A172 (cell line): ENCODE measurements at regions not wholly inside any gene's neighbourhood (a gene's known extent, or its start where the extent isn't known, plus 50 kb on each side); places are given as distances from the start of the nearest gene placed in this dataset.

ENCODE experiments used
- DNase-seq: peaks from one replicate; pipeline ENCODE4 v3.0.0-alpha.2; 2015; ENCODE audit warnings: low spot score

DNA sequence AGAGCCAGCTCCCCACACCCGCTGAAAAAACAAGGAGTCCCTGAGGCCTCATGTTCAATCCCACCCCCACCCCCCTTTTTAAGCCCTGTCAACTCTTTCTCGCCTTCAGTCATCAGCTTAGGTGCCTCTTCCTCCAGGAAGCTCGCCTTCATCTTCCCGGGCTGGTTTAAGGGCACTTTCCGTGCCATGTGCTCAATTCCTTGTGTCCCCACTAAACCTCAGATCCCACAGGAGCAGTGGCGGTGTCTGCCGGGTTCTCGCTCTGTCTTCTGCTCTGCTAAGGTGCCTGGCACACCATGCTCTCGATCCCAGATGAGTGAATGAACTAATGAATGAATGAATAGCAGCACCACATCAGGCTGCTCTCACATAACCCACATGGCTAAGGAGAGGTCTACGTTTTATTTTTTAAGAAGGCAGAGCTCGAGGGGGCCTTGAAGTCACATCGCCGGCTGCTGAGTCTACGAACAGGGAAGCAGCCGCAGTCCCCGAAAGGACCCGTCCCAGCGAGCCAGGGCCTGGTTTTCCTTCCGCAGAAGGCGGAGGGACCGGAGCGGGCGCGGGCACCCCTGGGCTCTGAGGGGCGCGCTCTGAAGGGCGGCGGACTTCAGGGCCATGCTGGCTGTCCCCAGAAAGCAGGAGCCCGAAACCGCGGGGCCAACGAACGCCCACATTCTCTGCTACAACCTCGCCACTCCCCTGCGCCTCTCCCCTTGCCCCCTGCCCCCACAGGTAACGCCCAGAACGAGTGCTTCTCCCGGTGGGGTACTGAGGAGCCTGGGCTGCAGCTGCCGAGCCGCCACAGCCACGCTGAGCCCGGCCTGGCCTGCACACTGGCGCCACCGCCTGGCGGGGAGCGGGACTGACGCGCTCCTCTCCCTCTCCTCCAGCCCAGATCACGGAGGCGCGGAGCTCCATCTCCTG is 73.4 kb upstream of the KCNMA1 start:
- DNase-seq, result peak; percentile 33

DNA sequence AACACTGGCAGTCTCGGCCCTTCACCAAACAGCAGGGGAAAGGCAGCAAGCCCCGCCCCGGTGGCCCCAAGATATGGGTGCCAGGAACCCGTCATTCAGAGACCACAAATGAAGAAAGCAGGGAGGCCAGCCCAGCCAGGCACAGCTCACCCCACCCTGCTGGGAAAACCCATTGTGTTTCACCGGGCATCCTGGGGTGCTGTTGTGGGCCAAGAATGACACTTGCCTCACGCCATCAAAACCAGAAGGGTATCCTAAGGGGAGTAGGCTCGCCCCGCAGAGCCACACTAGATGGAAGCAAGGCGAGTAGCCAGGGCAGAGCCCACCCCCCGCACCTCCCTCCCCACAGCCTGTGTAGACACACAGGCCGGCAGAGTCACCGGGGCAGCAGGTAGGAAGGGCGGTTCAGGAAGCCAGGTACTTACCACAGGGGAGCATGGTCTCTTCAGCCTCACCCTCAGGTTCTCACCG is 72.5 kb upstream of the KCNMA1 start:
- no peak for DNase-seq

DNA sequence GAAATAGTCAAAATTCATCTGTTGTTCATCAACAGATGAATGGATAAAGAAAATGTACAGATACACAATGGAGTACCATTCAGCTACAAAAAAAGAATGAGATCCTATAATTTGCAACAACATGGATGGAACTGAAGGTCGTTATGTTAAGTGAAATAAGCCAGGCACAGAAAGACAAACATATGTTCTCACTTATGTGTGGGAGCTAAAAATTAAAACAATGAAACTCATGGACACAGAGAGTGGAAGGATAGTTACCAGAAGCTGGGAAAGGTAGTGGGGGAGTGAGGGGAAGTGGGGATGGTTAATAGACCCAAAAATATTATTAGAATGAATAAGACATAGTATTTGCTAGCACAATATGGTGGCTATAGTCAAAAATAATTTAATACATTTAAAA is 70.0 kb upstream of the KCNMA1 start:
- DNase-seq, result no peak

DNA sequence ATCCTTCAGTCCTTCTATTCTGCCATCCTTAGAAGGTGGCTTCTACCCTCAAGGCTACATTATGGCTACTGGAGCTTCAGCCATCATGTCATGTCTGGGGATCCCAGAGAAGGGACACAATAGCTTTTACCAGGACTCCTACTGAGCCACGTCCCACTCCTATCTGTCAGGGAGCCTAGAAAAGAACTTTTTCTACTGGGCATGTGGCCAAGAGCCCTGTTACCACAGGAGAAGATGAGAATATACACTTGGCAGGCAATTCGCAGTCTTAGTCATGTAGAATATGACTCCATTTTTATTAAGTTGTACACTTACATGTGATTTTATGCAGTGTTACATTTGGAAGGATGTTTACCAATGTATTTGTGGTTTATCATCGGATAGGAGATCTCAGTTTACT is 64.6 kb upstream of the KCNMA1 start:
- DNase-seq, result peak; percentile 55

DNA sequence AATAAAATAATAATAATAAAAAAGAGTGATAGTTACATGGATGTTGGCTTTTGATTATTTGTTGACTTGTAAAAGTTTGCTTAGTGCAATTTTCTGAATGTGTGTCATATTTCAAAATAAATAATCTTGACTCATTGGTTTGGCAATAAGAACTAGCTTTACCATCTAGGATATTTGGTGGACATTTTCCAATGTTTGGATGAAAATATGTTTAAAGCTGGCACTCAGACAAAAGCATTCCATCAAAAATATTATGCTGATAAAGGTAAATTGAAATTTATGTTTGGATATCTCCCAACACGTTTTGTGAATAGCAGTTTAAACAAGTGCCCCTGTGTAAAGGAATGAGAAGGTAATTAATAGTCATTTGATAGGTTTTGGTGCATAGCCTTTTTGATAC is 62.5 kb upstream of the KCNMA1 start:
- no peak for DNase-seq

DNA sequence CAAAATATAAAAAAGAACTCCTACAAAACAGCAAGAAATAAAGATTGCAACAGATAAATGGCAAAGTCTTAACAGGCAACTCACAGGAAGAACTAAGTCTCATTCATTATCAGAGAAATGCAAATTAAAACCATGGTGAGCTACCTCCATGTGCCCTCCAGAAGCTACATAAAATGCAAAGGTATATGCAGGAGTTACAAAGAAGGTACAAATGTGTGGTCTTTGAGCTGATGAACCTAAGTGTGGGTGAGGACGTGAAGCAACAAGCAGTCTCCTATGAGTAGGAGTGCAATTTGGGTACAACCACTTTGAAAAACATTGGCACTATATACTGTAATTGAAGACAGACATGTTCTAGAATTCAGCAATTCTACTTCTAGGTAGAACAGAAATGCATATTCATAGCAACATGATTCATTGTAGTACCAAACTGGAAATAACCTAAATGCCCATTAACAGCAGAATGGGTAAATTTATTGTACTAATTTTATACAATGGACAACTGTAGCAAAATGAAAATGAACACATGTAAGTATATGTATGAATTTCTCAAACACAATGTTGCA is 61.6 kb upstream of the KCNMA1 start:
- DNase-seq, result no peak

DNA sequence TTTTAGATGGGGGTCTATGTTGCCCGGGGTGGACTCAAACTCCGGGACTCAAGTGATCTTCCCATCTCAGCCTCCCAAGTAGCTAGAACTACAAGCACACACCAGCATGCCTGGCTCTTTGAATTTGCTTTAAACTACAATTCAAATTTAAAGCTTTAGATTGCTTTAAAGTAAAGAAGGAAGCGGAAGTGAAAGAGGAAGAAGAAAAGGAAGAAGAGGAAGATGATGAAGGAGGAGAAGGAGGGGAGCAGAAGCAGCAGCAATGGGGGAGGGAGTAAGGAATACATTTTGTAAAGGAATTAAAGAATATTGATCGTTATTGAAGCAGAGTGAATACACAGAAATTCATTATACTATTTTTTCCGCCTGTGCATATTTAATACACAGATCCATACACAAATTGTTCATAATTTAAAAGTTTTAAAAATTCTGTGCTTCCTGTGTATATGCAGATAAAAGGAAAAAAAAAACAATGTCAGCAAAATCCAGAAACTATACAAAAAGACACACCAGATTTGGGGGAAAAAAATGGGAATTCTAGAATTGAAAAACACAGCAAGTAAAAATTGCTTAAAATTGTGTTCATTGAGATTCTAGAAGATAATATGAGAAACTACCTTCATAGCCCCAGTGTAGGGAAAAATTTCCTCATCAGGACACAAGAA is 60.8 kb upstream of the KCNMA1 start:
- DNase-seq, result no peak

DNA sequence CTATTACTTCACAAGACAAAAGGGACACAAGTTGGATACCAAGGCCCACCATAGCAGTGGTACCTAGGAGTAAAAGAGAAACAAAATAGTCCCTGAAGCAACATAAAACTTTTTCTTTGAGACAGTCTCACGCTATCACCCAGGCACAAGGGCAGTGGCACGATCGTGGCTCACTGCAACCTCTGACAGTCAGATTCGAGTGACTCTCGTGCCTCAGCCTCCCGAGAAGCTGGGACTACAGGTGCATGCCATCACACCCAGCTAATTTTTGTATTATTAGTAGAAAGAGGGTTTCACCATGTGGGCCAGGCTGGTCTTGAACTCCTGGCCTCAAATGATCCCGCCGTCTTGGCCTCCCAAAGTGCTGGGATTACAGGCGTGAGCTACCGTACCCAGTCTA is 59.0 kb upstream of the KCNMA1 start:
- no peak for DNase-seq

DNA sequence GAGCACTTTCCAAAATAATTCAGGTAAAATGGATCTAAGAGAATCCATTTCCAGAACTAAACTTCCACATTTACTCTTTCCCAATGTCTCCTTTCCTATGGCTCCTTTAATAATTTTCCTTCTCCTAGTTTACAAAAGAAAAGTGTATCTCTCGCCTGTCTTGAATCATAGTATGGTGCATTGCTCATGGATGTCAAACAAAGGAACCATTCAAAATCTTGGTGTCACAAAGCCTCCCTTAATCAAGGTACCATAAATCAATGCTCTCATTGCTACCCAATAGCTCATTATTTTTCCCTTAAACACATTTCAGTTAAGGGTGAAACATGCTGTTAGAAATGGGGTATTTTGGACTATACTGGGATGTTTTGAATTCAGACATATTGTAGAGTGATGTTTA is 57.6 kb upstream of the KCNMA1 start:
- DNase-seq, result no peak

DNA sequence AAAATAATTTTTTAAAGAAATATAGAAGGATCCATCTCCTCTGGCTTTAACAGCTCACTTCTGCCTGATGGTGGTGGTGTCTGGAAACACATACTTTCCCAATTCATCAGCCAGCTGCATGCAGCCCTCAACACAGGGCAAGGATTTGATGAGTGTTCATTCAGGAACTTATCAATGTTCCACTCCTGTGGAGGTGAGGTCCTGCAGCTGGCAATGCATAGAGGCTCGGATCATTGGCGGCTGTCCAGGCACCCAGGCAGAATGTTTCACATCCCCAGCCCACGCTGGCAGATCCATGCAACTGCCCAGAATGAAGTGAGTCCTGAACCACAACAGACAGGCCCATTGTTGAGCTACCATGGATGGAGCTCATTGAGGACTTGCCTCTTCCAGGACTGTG is 55.2 kb upstream of the KCNMA1 start:
- DNase-seq, result no peak

DNA sequence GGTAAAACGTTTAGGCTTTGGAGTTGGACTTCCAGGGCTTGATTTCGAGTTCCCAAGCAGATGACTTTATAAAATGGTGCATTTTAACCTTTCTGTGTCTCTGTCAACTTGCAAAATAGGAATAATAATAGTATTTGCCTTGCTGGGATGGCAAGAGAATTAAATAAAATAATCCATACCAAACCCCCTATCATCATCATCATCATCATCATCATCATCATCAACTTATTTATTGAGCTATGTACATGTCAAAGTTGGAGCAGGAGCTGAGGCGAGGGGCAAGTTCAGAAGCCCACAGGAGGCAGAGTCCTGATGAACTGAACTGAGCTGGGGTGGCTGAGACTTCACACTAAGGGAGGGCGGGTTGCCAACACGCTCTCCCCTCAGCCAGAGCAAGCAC is 51.7 kb upstream of the KCNMA1 start:
- DNase-seq, result no peak

DNA sequence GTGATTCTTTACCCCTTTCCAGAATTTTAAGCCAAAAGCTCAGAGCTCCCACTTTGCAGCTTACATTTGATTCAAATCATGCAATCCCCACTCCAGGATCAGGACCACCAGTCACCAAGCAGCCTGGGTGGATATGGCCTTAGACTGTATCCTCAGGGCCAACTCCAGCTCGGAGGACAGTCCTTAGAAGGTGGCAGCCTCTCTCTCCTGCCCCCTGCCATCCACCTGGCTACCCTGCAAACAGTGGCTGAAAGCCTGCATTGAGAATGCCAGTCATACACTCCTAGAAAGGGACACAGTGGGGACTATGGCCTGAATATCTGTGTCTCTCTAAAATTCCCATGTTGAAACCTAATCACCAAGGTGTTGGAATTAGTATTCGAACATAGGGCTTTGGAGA is 50.0 kb upstream of the KCNMA1 start:
- no peak for DNase-seq
